GM12878 (cell line): ENCODE measurements at regions not wholly inside any gene's neighbourhood (a gene's known extent, or its start where the extent isn't known, plus 50 kb on each side); places are given as distances from the start of the nearest gene placed in this dataset.

Experiments
- ATAC-seq: fragments of 200-7000 bp; cut with Tn5 transposase; 3 replicates; pipeline ENCODE4 v1.9.1; 2020; ENCODE audit warnings: mild to moderate bottlenecking, moderate library complexity
- BruUV-seq: library from RNA; stranded (reverse); fragments of 400-500 nt; replicated peaks from 2 replicates; lab custom pipeline; 2021; lab: Mats Ljungman, UMichigan
- CTCF ChIA-PET: fragments of 300-600 bp; sonication (Branson Sonifier 250); formaldehyde crosslinking; extraction: SDS; loops from one replicate; lab custom pipeline; 2021; ENCODE audit warnings: inconsistent platforms; lab: Yijun Ruan, JAX
- POLR2A ChIA-PET: fragments of 350-600 bp; formaldehyde crosslinking; extraction: SDS; loops from one replicate; lab custom pipeline; 2021; ENCODE audit warnings: inconsistent platforms; lab: Charles Lee
- RAD21 ChIA-PET: fragments of 300-600 bp; sonication (Branson Sonifier 250); formaldehyde crosslinking; loops from one replicate; lab custom pipeline; 2023; ENCODE audit warnings: antibody characterized with exemption; ENCODE audit not compliant: unreplicated experiment; lab: Charles Lee
- SMC1A ChIA-PET: fragments of 300-600 bp; sonication (Branson Sonifier 250); formaldehyde crosslinking; loops from one replicate; lab custom pipeline; 2023; ENCODE audit not compliant: unreplicated experiment, uncharacterized antibody; lab: Charles Lee
- DNase-seq: peaks from one replicate; pipeline ENCODE4 v3.0.0-alpha.2; 2011; ENCODE audit warnings: low read depth, low spot score
- FAIRE-seq: peaks from 3 replicates; lab custom pipeline; 2011; peaks lifted over from hg19 to GRCh38; lab: Jason Lieb, UNC
- H2AFZ ChIP-seq: 2 replicates; pipeline ENCODE4 v1.6.0; 2011; ENCODE audit warnings: low read depth, low read length, control low read depth; ENCODE audit not compliant: control insufficient read depth
- H3K27ac ChIP-seq: 2 replicates; pipeline ENCODE4 v1.5.1; 2011; ENCODE audit warnings: control low read depth; ENCODE audit not compliant: control insufficient read depth, insufficient read depth
- H3K27me3 ChIP-seq, 2 experiments: replicated peaks in 1 of 2; 2 replicates each; pipeline versions ENCODE4 v1.6.0 to v1.6.1; 2011; ENCODE audit warnings: low read length in 1 of 2; ENCODE audit not compliant: control insufficient read depth in 2 of 2, insufficient read depth in 2 of 2
- H3K36me3 ChIP-seq, 2 experiments: 2 replicates each; pipeline ENCODE4 v1.5.1; 2011; ENCODE audit warnings: low read length in 1 of 2; ENCODE audit not compliant: control insufficient read depth in 2 of 2, insufficient read depth in 2 of 2
- H3K4me1 ChIP-seq: 2 replicates; pipeline ENCODE4 v1.6.1; 2011; ENCODE audit warnings: mild to moderate bottlenecking, low read length, moderate library complexity, mixed read lengths; ENCODE audit not compliant: control insufficient read depth, insufficient read depth
- H3K4me2 ChIP-seq: 2 replicates; pipeline ENCODE4 v1.6.0; 2011; ENCODE audit warnings: control low read depth; ENCODE audit not compliant: control insufficient read depth, insufficient read depth
- H3K4me3 ChIP-seq: fragments of 200-600 bp; sonication (generic); 2 replicates; pipeline ENCODE4 v1.5.1; 2016
- H3K79me2 ChIP-seq: 2 replicates; pipeline ENCODE4 v1.6.0; 2011; ENCODE audit warnings: low read length; ENCODE audit not compliant: control insufficient read depth, insufficient read depth
- H3K9ac ChIP-seq: 2 replicates; pipeline ENCODE4 v1.8.0; 2011; ENCODE audit warnings: low read length, control low read depth, mixed read lengths; ENCODE audit not compliant: control insufficient read depth, insufficient read depth
- H3K9me3 ChIP-seq: replicated peaks from 3 replicates; pipeline ENCODE4 v1.5.1; 2011; ENCODE audit warnings: mild to moderate bottlenecking, low read length; ENCODE audit not compliant: control insufficient read depth, insufficient read depth
- H4K20me1 ChIP-seq: 2 replicates; pipeline ENCODE4 v1.6.0; 2011; ENCODE audit not compliant: control insufficient read depth, insufficient read depth
- ATF7 ChIP-seq: fragments of 450-650 bp; IDR thresholded peaks from 2 replicates; pipeline ENCODE4 v1.6.1; 2016; ENCODE audit warnings: low read depth, mild to moderate bottlenecking
- CTCF ChIP-seq, 3 experiments: IDR thresholded peaks in 2 of 3; conservative IDR thresholded peaks in 1 of 3; 2 replicates each; pipeline ENCODE4 v1.5.1; 2011; ENCODE audit warnings: low read depth in 3 of 3, low read length in 3 of 3, mild to moderate bottlenecking in 3 of 3, control low read depth in 2 of 3, moderate library complexity in 2 of 3, inconsistent platforms in 1 of 3, mixed read lengths in 1 of 3; ENCODE audit not compliant: control insufficient read depth in 2 of 3, insufficient read depth in 1 of 3; ENCODE audit errors: extremely low read depth in 1 of 3
- PKNOX1 ChIP-seq: fragments of 450-650 bp; IDR thresholded peaks from 2 replicates; pipeline ENCODE4 v1.6.1; 2016; ENCODE audit warnings: mild to moderate bottlenecking
- PML ChIP-seq: IDR thresholded peaks from 2 replicates; pipeline ENCODE4 v1.6.1; 2012; ENCODE audit warnings: low read length, inconsistent platforms
- RAD21 ChIP-seq: IDR thresholded peaks from 2 replicates; pipeline ENCODE4 v1.6.1; 2011; ENCODE audit warnings: mild to moderate bottlenecking, low read depth, low read length, moderate library complexity; ENCODE audit not compliant: insufficient read depth
- RB1 ChIP-seq: fragments of 450-650 bp; formaldehyde crosslinking; IDR thresholded peaks from 2 replicates; pipeline ENCODE4 v1.6.1; 2017; ENCODE audit warnings: mild to moderate bottlenecking, borderline replicate concordance
- REST ChIP-seq: IDR thresholded peaks from 2 replicates; pipeline ENCODE4 v1.6.1; 2012; ENCODE audit warnings: mild to moderate bottlenecking, low read depth, low read length
- SREBF2 ChIP-seq: IDR thresholded peaks from 2 replicates; pipeline ENCODE4 v1.6.1; 2012; ENCODE audit warnings: mild to moderate bottlenecking, low read length
- STAT3 ChIP-seq: IDR thresholded peaks from 2 replicates; pipeline ENCODE4 v1.6.1; 2011; ENCODE audit warnings: low read depth, low read length, improper control_type of control experiment
- TARDBP ChIP-seq: IDR thresholded peaks from 2 replicates; pipeline ENCODE4 v1.6.1; 2016; ENCODE audit warnings: borderline replicate concordance
- TCF12 ChIP-seq: IDR thresholded peaks from 2 replicates; pipeline ENCODE4 v1.6.1; 2011; ENCODE audit warnings: low read depth, mild to moderate bottlenecking, low read length
- ZBED1 ChIP-seq: IDR thresholded peaks from 2 replicates; pipeline ENCODE4 v1.6.1; 2016; ENCODE audit warnings: borderline replicate concordance
- ZNF274 ChIP-seq: IDR thresholded peaks from one replicate; pipeline ENCODE4 v1.8.0; 2011; ENCODE audit not compliant: insufficient read length, insufficient read depth
- ZNF384 ChIP-seq: IDR thresholded peaks from 2 replicates; pipeline ENCODE4 v1.6.1; 2012; ENCODE audit warnings: low read depth, mild to moderate bottlenecking, low read length, improper control_type of control experiment, borderline replicate concordance
- ZNF622 ChIP-seq: fragments of 450-650 bp; IDR thresholded peaks from 2 replicates; pipeline ENCODE4 v1.6.1; 2017; ENCODE audit warnings: mild to moderate bottlenecking, inconsistent platforms
- WGBS: methylation state at CpG from one replicate; pipeline ENCODE4 v1.1.6; 2016; ENCODE audit warnings: low lambda C conversion rate; ENCODE audit not compliant: insufficient replicate concordance, insufficient coverage; ENCODE audit errors: missing lambda C conversion rate; 5-methylcytosine and 5-hydroxymethylcytosine counted together
- in situ Hi-C: fragments of 300-500 bp; cut with MboI; formaldehyde crosslinking; loops from 9 replicates; pipeline ENCODE4 v1.14.3; 2018; ENCODE audit warnings: mixed read lengths
- intact Hi-C: fragments of 100-400 bp; cut with micrococcal nuclease; formaldehyde crosslinking; loops from one replicate; pipeline ENCODE4 v1.14.2; 2022; ENCODE audit not compliant: unreplicated experiment

DNA sequence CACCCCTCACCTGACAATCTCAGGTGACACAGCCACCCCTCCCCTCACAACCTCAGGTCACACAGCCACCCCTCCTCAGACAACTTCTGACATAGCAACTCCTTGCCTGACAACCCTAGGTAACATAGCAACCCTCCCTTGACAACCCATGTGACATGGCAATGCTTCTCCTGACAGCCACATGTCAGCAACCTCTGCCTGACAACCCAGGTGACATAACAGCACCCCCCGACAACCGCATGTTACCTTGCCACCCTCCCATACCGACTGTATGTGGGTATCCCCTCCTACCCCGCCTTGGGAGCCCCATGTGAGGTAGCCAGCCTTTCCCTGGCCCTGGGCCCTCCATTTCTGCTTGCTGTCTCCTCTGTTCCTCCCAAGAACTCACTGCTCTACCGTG is 77.7 kb upstream of the B3GAT1 start (continued):
- TF ChIP-seq REST (no peak), TCF12 (no peak), ZBED1 (no peak), PML (no peak), STAT3 (no peak)
- TF ChIP-seq, all 136 proteins: peak for 0

DNA sequence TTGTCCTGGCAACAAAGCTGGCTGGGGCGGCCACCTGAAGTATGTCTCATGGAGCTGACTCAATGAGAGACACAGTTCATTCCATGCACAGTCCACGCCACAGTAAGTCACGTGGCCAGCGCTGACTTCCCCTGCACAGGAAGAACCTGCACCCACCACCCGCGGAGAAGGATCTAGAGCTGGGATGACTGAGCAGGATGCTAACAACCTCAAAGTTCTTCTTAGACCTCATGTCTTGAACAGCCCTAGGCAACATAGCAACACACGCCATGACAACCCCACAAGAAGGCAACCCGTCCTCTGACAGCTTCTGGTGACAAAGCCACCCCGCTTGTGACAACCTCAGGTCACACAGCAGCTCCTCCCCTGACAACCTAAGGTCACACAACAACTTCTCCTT is 76.9 kb upstream of the B3GAT1 start:
- no peak for ATAC-seq
- TF ChIP-seq PKNOX1, result no peak
- TF ChIP-seq CTCF (IDR thresholded peaks at IDR 0.05 in 2 of 3, conservative IDR thresholded peaks at IDR 0.05 in 1 of 3; ENCODE audit: control insufficient read depth in 2 of 3, extremely low read depth in 1 of 3, insufficient read depth in 1 of 3, low read depth in 3 of 3, low read length in 3 of 3), result no peak
- TF ChIP-seq ZNF622, result no peak
- TF ChIP-seq ZNF274, result no peak
- no peak for TF ChIP-seq RAD21
- no peak for TF ChIP-seq ZNF384
- no peak for TF ChIP-seq ATF7
- no peak for TF ChIP-seq ZBED1
- no peak for TF ChIP-seq SREBF2
- TF ChIP-seq TARDBP, result no peak
- TF ChIP-seq RB1, result no peak

More for the DNA sequence above, 76.9 kb upstream of the B3GAT1 start:
- no peak for FAIRE-seq
- H3K27me3 ChIP-seq, result no peaks in the 10 kb centered on the region; a peak in 1 of 4 replicates
- BruUV-seq, result no TSS peak
- no peaks in the 10 kb centered on the region for H3K79me2 ChIP-seq
- H3K36me3 ChIP-seq, result no peaks in the 10 kb centered on the region
- WGBS, result 36% methylated on average over 7 of the region's 9 CpGs
- in situ Hi-C loops, result no loop called here
- ChIA-PET SMC1A (no interaction called here), RAD21 (no interaction called here), POLR2A (no interaction called here), CTCF (no interaction called here)
- no peaks in the 10 kb centered on the region for H3K9me3 ChIP-seq
- H2AFZ ChIP-seq, result no peak overlapping the region
- no peaks in the 10 kb centered on the region for H4K20me1 ChIP-seq
- no peak overlapping the region for H3K9ac ChIP-seq
- no peak overlapping the region for H3K4me2 ChIP-seq
- H3K4me1 ChIP-seq, result no peaks in the 10 kb centered on the region
- H3K27ac ChIP-seq, result no peak overlapping the region
- no peak for DNase-seq
- no peak overlapping the region for H3K4me3 ChIP-seq
- intact Hi-C loops, result no loop called here
